ENCODE measurements at regions not wholly inside any gene's neighbourhood (a gene's known extent, or its start where the extent isn't known, plus 50 kb on each side); places are given as distances from the start of the nearest gene placed in this dataset.
"Not testable (repeated sequence)": the region's sequence is repeated elsewhere in the genome, so short reads cannot be mapped to it uniquely, and the experiment has no call there.

DNA sequence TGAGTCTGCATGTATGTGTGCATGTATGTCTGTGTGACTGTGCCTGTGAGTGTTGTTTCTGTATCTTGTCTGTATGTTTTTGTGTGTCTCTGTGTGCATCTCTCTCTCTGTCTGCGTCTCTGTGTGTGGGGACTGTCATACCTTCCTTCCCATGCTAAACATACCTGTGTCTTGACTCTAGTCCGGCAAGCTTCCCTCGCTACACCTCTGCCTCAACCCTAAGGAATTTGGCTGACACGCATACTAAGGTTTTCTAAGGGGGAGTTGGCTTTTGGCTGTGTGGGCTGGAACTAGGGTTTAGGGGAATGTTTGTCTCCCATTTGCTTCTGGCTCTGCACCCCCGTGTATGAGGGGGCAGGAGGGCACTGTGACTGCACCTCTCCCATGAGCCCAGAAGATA, 4500.9 kb upstream of the TPTE start:
- TF ChIP-seq, protein P1, sequence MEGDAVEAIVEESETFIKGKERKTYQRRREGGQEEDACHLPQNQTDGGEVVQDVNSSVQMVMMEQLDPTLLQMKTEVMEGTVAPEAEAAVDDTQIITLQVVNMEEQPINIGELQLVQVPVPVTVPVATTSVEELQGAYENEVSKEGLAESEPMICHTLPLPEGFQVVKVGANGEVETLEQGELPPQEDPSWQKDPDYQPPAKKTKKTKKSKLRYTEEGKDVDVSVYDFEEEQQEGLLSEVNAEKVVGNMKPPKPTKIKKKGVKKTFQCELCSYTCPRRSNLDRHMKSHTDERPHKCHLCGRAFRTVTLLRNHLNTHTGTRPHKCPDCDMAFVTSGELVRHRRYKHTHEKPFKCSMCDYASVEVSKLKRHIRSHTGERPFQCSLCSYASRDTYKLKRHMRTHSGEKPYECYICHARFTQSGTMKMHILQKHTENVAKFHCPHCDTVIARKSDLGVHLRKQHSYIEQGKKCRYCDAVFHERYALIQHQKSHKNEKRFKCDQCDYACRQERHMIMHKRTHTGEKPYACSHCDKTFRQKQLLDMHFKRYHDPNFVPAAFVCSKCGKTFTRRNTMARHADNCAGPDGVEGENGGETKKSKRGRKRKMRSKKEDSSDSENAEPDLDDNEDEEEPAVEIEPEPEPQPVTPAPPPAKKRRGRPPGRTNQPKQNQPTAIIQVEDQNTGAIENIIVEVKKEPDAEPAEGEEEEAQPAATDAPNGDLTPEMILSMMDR (IDR thresholded peaks at IDR 0.05), result not testable (repeated sequence)
- not testable (repeated sequence) for TF ChIP-seq POLR2A (IDR thresholded peaks at IDR 0.05)
